ENCODE measurements at regions not wholly inside any gene's neighbourhood (a gene's known extent, or its start where the extent isn't known, plus 50 kb on each side); places are given as distances from the start of the nearest gene placed in this dataset.

- TF ChIP-seq, protein P1, sequence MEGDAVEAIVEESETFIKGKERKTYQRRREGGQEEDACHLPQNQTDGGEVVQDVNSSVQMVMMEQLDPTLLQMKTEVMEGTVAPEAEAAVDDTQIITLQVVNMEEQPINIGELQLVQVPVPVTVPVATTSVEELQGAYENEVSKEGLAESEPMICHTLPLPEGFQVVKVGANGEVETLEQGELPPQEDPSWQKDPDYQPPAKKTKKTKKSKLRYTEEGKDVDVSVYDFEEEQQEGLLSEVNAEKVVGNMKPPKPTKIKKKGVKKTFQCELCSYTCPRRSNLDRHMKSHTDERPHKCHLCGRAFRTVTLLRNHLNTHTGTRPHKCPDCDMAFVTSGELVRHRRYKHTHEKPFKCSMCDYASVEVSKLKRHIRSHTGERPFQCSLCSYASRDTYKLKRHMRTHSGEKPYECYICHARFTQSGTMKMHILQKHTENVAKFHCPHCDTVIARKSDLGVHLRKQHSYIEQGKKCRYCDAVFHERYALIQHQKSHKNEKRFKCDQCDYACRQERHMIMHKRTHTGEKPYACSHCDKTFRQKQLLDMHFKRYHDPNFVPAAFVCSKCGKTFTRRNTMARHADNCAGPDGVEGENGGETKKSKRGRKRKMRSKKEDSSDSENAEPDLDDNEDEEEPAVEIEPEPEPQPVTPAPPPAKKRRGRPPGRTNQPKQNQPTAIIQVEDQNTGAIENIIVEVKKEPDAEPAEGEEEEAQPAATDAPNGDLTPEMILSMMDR (IDR thresholded peaks at IDR 0.05; ENCODE audit: low read depth, low read length) = no peak
- DNase-seq (ENCODE audit: low read depth in 2 of 2) = peak in 1 of 2 donors; percentile 78
- no peak overlapping the region for H3K4me3 ChIP-seq (replicated peaks in 1 of 2; ENCODE audit: low read depth in 2 of 2, low read length in 2 of 2)
These were observed 226.3 kb upstream of the UBE2E3 start for GRCh38 chr2:180753809-180754761.

GRCh38 chr2:180751306-180751920 is 229.0 kb upstream of the UBE2E3 start:
- no peak for DNase-seq (ENCODE audit: low read depth in 2 of 2)
- H3K4me3 ChIP-seq (replicated peaks in 1 of 2; ENCODE audit: low read depth in 2 of 2, low read length in 2 of 2) = no peak overlapping the region
- TF ChIP-seq, protein P1 (IDR thresholded peaks at IDR 0.05; ENCODE audit: low read depth, low read length) = no peak

GRCh38 chr2:180747728-180748127 is 232.7 kb upstream of the UBE2E3 start:
- peak in 1 of 2 donors; percentile 41 for DNase-seq (ENCODE audit: low read depth in 2 of 2)
- TF ChIP-seq, protein P1 (IDR thresholded peaks at IDR 0.05; ENCODE audit: low read depth, low read length) = no peak
- H3K4me3 ChIP-seq (replicated peaks in 1 of 2; ENCODE audit: low read depth in 2 of 2, low read length in 2 of 2) = no peak overlapping the region

- no peak for DNase-seq (ENCODE audit: low read depth in 2 of 2)
- TF ChIP-seq, protein P1 (IDR thresholded peaks at IDR 0.05; ENCODE audit: low read depth, low read length) = no peak
- no peak overlapping the region for H3K4me3 ChIP-seq (replicated peaks in 1 of 2; ENCODE audit: low read depth in 2 of 2, low read length in 2 of 2)
These were observed 237.0 kb upstream of the UBE2E3 start for GRCh38 chr2:180743401-180743800.

GRCh38 chr2:180742801-180743200 is 237.6 kb upstream of the UBE2E3 start:
- TF ChIP-seq, protein P1 (IDR thresholded peaks at IDR 0.05; ENCODE audit: low read depth, low read length) = no peak
- DNase-seq (ENCODE audit: low read depth in 2 of 2) = peak in 1 of 2 donors; percentile 84

DNA sequence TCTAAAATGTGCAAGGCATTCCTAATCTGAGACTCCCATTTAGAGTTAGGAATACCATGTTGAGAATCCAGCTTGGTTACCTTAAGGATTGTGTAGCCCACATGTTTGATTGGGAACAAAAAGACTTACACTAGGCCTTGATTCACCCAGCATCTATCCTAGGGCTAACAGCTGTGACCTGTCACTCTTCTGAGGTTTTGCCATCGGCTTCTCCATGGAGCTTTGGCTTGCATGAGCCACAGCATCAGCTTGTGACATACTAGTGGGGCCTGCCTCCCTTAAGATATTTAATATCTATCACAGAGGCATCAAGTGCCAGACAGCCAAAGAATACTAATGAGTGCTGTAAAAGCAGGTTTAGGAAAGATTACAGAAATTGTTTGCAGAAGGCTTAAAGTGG is 241.3 kb upstream of the UBE2E3 start:
- DNase-seq (ENCODE audit: low read depth in 2 of 2) = no peak
- TF ChIP-seq, protein P1 (IDR thresholded peaks at IDR 0.05; ENCODE audit: low read depth, low read length) = no peak
- no peak overlapping the region for H3K4me3 ChIP-seq (replicated peaks in 1 of 2; ENCODE audit: low read depth in 2 of 2, low read length in 2 of 2)

More at GRCh38 chr2:180742801-180743200, 237.6 kb upstream of the UBE2E3 start:
- no peak overlapping the region for H3K4me3 ChIP-seq (replicated peaks in 1 of 2; ENCODE audit: low read depth in 2 of 2, low read length in 2 of 2)

Data from cardiac fibroblast (primary cell).